IPS DF 4.7 (cell line): ENCODE measurements at regions not wholly inside any gene's neighbourhood (a gene's known extent, or its start where the extent isn't known, plus 50 kb on each side); places are given as distances from the start of the nearest gene placed in this dataset.
"Not testable (repeated sequence)": the region's sequence is repeated elsewhere in the genome, so short reads cannot be mapped to it uniquely, and the experiment has no call there.

ENCODE experiments used
- DNase-seq: peaks from one replicate; pipeline ENCODE4 v3.0.0-alpha.2; 2013; ENCODE audit warnings: low spot score; ENCODE audit errors: extremely low read depth

DNA sequence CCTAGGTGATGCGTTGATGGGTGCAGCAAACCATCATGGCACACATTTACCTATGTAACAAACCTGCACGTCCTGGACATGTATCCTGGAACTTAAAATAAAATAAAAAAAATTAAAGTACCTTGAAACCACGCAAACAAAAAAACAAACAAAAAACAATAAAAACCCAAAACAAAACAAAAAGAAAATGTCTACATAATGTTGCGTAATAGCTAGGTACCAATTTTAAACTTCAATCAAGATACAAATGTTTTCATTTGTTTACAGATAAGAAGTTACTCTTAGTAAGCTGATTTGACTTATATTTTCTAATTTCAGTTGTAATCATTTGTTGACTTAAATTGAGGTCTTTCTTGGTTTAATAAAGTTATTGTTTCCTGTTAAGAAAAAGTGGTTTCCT lies 349.6 kb upstream of the KCNMB2 start:
- no peak for DNase-seq

- no peak for DNase-seq
Measured at GRCh38 chr3:178189854-178190253, 346.4 kb upstream of the KCNMB2 start.

DNA sequence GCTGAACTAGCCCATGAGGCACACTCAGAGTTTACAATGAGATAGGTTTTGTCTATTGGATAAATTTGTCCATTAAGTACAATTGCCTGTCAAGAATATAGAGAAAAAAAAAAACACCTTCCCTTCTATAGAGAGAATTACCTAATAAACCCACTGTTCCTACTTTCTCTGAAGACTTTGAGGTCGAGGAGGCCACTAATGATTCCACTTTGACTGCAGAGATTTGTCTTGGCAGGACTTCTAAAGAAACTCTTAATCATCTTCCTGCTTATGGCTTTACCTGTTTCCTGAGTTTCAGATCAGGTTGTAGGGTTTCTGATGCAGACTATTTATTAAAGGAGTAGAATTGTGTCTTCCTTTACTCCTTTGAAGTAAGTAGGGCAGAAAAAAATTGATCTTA lies 342.4 kb upstream of the KCNMB2 start:
- no peak for DNase-seq

- no peak for DNase-seq
Measured at GRCh38 chr3:178194539-178194938, 341.7 kb upstream of the KCNMB2 start.

DNA sequence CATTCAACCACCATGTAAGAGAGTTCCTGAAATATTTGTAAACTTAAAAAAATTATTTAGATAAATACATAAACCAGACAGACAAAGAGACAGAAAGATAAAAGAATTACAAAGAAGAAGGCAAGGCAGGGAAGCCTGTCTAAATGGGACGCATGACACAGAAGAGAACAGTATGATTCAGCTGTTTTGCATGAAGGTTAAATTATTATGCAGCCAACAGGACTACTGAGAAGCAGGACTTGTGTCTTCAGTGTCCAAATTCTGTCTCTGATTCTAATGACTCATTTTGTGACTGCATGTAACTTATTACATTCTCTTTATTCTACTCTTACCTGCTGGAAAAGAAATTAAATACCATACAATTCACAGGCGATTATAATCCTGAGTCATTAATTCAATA lies 340.4 kb upstream of the KCNMB2 start:
- DNase-seq = no peak

DNA sequence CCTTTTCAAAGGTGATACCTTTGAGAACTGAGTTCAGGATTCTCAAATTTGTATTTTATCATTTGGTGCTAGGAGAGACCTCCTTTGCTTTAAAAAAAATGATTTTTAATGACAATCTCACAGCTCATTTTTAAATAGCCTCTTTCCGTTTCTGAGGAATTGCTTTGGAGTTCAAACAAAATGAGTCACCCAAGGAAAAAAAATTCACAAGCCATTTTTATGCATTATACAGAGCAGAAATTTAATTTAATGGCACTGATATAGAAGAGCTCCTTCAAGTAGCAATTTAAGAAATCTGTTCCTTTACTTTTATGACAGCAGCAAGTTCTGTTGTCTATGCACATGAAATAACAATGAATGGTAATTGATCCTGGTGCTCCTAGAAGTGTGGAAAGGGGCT lies 337.9 kb upstream of the KCNMB2 start:
- no peak for DNase-seq

- no peak for DNase-seq
Measured at GRCh38 chr3:178200316-178200715, 335.9 kb upstream of the KCNMB2 start.

DNA sequence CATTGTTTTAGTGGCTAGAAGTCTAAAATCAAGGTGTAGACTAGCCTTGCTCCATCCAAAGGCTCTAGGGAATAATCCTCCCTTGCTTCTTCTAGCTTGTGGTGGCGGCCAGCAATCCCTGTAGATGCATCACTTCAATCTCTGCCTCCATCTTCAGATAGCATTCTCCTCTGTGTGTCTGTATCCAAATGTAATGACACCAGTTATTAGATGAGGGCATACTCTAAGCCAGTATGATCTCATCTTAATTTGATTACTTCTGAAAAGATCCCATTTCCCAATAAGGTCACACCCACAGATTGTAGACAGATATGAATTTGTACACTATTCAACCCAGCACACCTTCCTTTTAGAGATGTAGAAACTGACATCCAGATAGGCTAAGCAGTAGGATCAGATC lies 334.5 kb upstream of the KCNMB2 start:
- no peak for DNase-seq

GRCh38 chr3:178202194-178202593 lies 334.0 kb upstream of the KCNMB2 start:
- DNase-seq = no peak

DNA sequence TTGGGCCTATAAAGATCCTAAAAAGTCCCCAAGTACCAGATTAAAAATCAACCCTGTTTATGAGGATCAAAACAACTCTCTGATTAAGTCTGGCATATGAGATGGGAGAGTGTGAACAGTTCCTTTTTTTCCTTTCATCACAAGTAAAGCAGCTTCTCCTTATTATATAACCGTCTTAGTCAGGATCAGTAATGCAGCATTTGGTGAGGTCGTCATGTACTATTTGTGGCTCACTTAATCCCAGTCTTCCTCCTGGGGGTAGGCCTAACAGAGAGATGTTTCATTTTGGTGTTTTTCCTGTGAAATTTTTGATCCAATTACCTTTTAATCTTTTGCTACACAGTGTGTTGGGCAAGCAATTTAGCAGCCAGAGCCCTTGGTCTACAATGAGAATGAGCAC lies 333.1 kb upstream of the KCNMB2 start:
- DNase-seq = no peak

DNA sequence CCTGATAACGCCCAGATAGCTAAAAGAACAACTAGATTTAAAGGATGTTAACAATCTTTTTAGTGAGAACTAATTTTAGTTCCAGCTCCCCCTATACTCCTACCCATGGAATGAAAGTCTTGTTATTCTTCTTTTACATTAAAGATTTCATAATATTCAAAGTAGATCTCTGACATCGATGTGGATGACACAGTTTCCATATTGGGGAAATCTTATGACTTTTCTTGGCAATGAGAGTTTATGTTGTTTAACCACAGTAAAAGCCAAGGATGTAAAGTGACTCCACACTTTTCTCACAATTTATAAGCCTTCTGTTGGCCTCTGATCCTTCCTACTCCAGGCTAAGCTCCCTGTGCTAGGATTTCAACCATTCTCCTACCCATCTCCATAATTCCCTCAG lies 332.6 kb upstream of the KCNMB2 start:
- no peak for DNase-seq

DNA sequence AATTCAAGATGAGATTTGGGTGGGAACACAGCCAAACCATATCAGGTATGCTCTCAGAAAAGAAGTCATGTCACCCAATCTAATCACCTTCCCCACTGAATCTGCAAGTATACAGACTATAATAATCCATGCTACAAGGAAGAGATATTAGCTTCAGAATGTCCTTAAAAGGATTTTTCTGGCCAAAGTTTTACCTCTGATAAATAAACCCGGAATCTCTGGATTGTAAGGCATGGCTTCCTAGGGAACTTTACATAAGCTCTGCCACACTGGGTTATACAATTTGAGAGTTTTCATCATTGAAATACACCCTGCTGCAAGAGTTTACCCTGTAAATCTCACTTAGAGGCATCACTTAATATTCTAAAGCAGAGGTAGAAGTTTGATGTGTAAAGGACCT lies 330.5 kb upstream of the KCNMB2 start:
- DNase-seq = no peak

DNA sequence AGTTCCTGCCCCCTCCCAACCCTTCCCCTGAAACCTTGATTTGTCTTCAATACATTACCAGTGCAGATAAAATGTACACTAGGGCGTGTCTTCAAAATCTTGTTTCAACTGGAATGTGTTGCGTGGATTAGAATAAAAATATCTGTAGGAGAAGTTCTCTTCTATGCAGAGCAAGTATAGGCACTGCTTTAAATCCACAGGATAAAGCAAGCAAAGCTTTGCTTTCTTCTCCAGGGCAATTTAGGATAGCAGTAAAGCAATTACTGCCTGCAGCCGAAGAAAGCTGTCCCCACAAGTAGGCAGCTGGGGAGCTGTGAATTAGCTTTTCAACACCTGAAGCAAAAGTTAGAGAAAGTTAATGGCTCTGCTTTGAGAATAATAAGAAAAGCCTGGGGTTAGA lies 329.7 kb upstream of the KCNMB2 start:
- no peak for DNase-seq

- DNase-seq = not testable (repeated sequence)
Measured at GRCh38 chr3:178207161-178207560, 329.1 kb upstream of the KCNMB2 start.

DNA sequence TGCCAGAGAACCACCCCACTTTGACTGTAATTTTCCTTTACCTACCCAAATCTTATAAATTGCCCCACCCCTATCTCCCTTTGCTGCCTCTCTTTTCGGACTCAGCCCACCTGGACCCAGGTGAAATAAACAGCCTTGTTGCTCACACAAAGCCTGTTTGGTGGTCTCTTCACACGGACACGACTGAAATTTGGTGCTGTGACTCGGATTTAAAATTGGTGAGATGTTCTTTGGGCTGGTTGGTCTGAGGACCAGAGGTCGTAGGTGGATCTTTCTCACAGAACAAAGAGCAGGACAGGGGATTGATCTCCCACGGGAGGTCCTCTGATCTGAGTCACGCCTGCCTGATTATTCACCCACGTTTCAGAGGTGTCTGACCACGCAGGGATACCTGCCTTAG lies 328.6 kb upstream of the KCNMB2 start:
- DNase-seq = not testable (repeated sequence)

GRCh38 chr3:178209116-178209515 lies 327.1 kb upstream of the KCNMB2 start:
- not testable (repeated sequence) for DNase-seq

DNA sequence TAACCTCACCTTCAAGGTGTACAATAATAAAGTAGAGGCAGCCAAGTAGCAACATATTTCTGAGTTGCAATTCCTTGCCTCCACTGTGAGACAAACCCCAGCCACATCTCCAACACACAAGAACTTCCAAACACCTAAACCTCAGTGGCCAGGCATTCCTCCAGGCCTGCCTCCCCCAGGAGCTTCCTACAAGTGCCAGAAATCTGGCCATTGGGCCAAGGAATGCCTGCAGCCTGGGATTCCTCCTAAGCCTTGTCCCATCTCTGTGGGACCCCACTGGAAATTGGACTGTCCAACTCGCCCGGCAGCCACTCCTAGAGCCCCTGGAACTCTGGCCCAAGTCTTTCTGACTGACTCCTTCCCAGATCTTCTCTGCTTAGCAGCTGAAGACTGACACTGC lies 326.6 kb upstream of the KCNMB2 start:
- not testable (repeated sequence) for DNase-seq

GRCh38 chr3:178211086-178211485 lies 325.1 kb upstream of the KCNMB2 start:
- not testable (repeated sequence) for DNase-seq

DNA sequence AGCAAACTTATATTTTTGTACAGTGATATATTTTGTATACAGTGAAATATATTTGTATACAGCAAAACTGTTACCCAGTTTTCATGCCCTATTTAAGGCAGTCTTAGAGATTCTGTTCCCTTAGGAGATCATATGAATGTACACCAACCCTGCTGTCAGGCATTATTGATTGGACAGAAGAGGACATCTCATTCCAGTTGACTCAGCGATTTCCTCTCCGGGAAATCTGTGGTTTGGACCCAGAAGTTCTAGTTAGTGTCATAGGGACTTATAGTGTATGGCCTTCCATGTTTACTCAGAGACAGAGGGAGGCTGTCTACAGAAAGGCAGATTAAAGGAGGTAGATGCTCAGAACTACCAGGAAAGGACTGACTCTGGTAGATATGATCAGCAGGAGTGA lies 318.8 kb upstream of the KCNMB2 start:
- DNase-seq = no peak

GRCh38 chr3:178218231-178218630 lies 318.0 kb upstream of the KCNMB2 start:
- DNase-seq = no peak

- DNase-seq = not testable (repeated sequence)
Measured at GRCh38 chr3:178219661-178220060, 316.6 kb upstream of the KCNMB2 start.

GRCh38 chr3:178223876-178224275 lies 312.4 kb upstream of the KCNMB2 start:
- DNase-seq = no peak

DNA sequence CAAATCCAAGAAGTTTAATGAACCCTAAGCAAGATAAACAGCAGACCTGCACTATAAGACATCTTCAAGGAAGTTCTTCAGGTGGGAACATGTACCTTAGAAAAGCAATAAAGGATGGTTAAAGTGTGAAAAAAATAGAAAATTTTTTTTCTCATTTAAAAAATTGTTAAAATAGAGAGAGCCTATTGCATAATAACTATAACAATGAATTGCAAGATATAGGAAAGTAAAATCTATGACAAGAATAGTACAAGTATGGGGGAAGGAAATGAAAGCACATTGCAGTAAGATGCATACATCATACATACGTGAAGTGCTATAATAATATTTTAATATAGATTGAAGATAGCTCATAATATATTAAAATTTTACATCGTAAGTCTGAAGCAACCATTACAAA lies 310.1 kb upstream of the KCNMB2 start:
- DNase-seq = no peak

GRCh38 chr3:178231645-178232044 lies 304.6 kb upstream of the KCNMB2 start:
- DNase-seq = no peak
